Fibroblast of skin of right quadriceps (primary cell): ENCODE measurements at regions not wholly inside any gene's neighbourhood (a gene's known extent, or its start where the extent isn't known, plus 50 kb on each side); places are given as distances from the start of the nearest gene placed in this dataset.
"Not testable (repeated sequence)": the region's sequence is repeated elsewhere in the genome, so short reads cannot be mapped to it uniquely, and the experiment has no call there.

Source experiments
- DNase-seq: peaks from one replicate; pipeline ENCODE4 v3.0.0-alpha.2; 2013

DNA sequence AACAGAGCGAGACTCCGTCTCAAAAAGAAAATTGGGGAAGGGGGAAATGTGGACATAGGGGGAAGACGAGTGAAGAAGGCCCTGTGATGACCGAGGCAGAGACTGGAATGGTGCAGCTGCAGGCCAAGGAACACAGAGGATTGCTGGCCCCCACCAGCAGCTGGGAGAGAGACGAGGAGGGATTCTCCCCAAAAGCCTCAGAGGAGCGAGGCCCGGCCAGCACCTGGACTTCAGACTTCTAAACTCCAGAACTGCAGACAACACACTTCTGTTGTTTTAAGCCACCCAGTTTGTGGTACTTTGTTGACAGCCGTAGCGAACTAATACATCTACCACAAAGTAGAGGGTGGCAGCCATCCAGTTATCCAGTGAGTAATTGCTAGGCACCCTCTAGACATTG, 124.6 kb downstream of the ATPSCKMT start:
- no peak for DNase-seq

DNA sequence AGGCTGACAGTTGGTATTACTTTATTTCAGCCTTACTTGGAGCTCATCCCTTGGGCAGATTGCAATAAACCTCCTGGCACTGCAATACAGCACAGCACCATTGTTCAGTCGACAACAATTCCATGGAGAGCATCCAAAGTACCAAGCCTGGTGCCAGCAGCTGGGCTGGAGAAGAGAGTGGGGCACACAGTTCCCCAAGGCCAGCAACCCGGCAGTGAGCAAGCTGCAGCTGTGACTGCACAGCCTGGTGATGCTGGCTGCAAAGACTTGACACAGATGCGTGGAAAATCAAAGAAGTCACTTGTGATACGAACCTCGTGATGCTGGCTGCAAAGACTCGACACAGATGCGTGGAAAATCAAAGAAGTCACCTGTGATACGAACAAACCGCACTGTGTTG, 125.4 kb downstream of the ATPSCKMT start:
- DNase-seq, result no peak

DNA sequence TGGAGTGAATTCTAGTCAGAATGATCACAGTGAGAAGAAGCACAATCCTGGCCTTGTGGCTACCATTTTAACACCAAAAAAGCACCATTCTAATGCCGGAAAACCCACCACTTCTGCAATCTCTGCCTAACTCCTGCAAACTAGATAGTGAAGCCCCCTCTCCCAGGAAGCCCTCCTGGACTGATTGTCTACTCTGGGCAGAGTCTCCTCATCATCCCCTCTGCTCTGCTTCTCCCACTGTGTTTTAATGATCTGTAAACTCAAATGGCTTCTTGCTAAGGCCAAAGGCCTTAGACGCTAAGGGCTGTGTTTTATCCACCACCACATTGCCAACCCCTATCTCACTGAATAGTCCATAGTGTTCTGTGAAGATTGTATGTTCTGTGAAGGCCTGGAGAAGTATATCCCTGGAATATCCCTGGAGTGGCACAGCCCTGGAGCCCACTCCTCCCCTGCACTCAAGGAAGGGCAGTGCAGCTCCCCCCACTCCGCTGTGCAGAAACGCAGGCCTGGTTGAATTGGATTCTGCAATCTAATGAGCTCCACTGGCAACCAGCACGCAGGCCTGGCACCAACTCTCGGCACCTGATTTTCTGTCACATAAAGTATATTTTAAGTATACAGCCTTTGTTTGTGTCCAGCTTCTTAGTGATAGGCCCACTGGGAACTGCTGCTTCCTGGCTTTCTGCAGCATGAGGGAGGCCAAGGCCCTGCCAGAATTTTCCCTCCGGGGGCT, 126.3 kb downstream of the ATPSCKMT start:
- DNase-seq, result no peak

DNA sequence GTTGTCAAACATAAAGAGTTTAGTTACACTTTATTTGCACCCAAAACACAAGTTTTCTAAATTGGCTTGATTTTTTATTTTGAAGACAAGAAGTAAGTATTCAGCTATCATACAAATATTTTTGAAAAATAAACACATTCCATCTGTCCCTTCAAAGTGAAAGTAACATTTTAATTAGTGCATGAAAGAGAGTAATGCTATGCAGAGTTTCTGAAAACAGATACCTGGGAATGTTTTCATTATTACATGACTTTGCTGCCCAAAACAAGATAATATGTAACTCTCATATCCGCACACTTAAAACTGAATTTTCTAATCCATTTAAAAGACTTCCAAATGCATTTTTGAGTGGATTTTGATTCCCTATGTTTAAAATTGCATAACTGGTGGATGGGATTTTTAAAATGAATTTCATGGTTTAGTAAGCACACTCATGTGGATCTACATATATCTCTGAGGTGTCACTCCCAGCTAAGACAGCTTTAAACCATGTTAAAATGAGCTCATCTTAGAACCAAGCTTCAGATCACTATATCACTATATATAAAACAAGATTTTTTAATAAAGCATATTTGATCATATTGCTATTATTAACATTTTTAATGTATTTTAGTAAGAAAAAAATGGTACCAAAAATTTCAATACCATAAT, 127.5 kb downstream of the ATPSCKMT start:
- DNase-seq, result no peak

DNA sequence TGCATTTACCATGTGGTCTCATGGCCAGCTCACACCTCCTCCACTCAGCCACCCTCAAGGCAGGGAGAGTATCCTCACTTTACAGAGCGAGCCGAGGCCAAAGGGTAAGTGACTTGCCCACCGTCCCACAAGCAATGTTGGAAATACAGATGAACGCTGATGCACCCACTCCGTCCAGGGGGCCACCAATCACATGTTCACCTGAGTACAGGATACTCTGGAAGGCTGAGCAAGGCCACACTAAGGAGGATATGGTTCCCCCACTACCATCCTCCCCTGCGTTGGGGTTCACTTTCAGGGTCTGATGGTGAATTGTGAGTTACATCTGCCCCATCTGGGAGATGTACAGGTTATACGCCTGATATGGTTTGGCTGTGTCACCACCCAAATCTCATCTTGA, 128.8 kb downstream of the ATPSCKMT start:
- no peak for DNase-seq

DNA sequence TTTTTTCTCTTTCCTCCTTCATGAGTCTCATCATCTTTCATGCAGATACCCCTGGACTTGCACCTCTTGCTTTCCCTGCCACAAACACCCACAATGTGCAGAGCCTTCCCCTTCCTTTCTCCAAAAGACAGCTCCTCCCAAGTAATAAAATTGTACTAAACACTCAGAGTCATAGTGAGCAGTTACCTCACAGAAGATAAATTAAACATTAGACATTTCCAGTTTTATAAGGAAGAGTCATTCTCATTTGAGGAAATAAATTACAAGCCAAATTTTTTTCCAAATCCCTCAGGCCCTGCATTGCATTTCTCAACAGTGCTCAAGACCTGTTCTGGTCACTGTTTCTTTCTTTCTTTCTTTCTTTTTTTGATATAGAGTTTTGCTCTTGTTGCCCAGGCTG, 131.5 kb downstream of the ATPSCKMT start:
- DNase-seq, result no peak

DNA sequence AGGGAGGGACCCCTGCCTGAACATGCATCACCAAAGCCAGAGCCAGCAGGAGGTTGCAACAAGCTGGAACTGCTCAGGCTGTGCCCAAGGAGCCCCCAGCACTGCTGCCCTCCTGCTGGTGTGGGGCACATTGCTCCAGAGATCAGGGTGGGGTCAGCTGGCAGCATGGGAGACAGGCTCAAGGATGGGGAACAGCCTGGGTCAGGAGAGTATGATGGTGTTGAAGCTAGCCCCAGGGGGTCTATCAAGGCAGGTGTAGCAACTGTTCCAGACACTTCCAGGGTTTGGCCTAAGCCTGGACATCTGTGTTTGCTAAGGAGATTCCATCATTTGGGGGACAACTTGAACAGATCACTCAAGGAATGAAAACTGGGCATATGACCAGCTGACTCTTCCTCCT, 133.1 kb downstream of the ATPSCKMT start:
- DNase-seq, result no peak

DNA sequence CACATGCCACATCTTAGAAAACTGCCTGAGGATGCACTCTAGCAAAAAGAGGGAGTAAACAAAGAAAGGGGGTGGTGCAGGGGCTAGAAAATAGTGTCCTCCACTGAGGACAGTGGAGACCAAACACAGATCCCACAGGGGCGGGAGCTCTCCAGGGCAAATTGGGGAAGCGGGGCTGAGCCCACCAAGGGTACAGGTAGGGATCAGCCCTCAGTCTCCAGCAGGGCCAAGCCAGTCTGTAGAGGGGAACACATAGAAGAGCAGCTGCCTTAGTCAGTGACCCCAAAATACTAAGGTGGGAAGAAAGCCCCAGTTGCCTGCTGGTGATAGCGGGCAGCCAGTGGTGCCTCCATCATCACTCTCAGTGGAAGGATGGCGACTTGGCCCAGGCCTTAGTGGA, 134.0 kb downstream of the ATPSCKMT start:
- DNase-seq, result no peak

DNA sequence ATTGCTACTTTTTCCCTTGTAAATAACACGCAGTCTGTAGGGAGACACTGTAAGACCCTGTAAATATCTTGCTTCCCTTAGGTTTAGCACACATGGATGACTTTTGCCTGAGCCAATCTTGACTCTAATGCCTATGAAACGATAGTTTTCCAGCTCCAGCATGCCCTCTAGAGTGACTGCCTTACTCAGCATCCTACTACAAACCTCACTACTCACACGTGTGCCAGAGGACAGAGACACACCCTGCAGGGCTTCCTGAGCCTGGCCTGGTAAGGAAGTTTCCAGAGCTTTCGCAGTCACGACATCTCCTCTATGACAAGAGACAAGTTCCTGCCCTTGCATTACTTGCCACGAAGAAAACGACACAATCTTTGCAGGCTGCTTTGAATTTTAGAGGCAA, 138.1 kb downstream of the ATPSCKMT start:
- peak; percentile 68 for DNase-seq

DNA sequence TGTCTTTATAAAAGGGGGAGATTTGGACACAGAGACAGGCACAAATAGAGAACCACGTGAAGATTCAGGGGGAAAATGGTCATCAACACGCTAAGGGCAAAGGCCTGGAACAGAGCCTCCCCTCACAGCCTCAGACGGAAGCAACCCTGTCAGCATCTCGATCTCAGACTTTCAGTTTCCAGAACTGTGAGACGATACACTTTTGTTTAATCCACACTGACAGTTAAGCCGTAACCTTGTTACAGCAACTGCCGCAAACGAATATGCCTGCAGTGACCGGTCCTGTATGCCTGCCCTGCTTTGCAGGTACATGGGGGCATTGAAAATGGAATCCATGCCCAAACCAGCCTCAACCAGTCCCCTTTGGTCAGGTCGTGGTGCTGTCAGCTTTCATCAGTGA, 139.5 kb downstream of the ATPSCKMT start:
- DNase-seq, result no peak

DNA sequence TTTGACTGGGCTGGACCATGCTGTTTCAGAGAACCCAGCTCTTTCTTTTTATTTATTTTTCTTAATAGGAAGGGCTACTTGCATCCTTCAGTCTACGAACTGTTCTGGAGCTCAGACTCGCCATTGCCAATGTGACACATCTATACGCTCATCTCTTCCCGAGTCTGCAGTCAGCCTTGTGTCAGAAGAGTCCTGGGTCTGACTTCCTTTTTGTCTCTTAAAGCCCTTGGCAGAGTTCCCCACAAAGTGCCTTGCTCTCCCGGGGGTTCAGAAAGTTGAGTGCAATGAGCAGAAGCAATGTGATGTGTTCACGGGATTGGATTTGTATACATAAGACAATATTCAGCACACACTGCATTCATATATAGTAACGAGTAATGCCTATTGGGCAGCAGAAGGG, 140.4 kb downstream of the ATPSCKMT start:
- DNase-seq, result peak; percentile 3

DNA sequence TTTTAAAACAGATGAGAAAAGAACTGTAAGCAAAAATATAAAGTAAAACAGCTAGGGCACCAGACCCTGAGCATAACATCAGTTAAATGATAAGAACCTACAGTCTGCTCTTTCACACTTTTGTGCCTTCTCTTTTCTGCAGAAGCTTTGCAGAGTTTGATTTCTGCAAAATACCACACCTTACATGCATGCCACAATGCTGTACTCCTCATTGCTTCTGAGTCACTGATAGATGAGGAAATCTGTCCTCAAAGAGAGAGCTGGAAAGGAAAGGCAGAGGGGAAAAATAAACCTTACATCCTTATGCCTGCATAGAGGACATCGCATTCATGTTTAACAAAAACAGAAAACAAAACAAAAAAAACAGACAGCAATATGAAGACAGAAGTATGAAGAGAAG, 142.9 kb downstream of the ATPSCKMT start:
- peak; percentile 10 for DNase-seq

DNA sequence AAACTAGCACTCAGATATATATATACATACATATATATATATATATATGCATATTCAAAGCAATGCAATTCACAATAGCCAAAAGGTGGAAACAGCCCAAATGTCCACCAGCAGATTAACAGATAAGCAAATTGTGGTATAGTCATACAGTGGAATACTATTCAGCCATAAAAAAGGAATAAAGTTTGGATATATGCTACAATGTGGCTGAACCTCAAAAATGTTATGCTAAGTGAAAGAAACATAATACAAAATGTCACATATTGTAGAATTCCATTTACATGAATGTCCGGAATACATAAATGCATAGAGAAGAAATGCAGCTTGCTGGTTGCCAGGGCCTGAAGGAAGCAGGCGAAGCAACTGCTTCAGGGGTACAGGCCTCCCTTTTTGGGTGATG, 143.4 kb downstream of the ATPSCKMT start:
- DNase-seq, result no peak

DNA sequence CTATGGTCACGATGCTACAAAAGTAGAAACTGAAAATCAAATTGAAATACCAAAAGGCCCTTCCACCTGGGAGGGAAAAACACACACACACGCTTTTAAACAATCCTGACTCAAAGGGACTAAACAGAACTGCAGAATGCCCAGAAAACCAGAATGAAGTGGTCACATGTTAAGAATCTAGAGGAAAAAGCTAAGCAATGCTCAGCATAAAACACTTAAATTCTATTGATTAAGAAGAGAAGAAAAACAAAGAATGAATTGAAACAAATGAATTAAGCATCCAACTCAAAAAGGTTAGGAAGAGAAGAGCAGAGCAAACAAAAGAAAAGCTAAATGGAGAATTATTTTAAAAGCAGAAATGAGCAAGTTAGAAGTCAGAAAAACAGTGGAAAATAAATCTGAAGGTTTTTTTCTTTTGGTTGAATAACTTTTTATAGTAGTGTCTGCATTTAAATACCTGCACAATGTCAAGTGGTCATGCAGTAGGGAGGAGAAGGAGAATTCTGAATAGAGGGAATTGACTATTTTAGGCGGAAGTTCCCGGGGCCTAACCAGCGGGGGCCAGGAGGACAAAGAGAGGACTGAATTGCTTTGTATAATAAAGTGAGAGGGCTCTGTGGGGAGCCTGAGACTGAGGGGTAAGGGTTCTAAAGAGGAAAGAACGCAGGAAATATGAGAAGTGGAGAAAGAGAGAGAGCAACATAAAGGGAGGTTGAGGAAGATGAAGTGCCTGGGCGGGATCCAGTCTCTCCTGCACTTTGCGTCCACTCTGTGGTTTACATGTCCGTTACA, 146.8 kb downstream of the ATPSCKMT start:
- DNase-seq, result no peak

DNA sequence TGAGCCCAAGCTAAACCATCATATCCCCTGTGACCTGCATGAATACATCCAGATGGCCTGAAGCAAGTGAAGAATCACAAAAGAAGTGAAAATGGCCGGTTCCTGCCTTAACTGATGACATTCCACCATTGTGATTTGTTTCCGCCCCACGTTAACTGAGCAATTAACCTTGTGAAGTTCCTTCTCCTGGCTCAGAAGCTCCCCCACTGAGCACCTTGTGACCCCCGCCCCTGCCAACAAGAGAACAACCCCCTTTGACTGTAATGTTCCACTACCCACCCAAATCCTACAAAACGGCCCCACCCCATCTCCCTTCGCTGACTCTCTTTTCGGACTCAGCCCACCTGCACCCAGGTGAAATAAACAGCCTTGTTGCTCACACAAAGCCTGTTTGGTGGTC, 147.5 kb downstream of the ATPSCKMT start:
- not testable (repeated sequence) for DNase-seq

DNA sequence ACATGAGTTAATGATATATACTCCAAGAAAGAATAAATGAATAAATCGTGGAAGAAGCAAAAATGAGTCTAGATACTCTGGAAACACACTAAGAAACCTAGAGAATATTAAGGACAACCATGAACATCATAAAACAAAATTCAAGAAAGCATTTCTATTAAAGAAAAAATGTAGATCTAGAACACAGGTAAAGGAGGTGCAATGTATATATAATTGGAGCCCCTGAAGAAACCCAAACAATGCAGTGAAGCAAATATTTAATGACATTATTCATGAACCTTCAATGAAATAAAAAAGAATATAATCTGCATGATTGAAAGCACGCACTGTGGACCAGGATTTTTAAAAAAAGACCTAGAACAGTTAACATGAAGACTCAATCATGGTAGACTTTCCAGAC, 150.1 kb downstream of the ATPSCKMT start:
- no peak for DNase-seq

DNA sequence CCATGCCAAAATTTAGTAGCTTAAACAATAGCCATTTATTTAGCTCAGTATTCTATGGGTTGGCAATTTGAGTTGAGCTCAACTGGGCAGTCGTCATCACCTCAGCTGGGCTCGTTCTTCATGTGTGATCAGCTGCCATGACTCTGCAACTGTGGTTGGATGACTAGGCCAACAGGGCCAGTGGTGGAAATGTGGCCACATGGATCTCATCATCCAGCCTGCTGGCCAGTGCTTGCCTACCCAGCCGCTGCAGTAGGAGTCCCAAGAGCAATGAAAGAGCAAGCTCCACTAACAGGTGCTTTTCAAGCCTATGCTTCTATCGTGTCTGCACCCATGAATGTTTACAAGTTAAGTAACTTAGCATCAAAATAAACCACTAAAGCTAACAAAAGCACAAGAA, 158.0 kb downstream of the ATPSCKMT start:
- no peak for DNase-seq

DNA sequence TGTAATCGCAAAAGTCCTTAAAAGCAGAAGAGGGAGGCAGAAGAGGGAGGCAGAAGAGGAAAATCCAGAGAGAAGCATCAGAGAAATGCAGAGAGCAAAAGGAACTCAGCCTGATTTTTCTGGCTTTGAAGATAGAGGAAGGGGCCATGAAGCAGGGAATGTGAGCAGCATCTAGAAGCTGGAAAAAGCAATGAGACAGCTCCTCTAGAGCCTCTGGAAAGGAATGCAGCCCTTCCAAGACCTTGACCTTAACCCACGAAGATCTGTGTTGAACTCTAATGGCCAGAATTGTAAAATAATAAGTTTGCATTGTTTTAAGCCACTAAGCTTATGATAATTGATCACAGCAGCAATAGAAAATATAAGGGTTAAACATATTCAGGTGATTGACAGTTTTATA, 159.6 kb downstream of the ATPSCKMT start:
- no peak for DNase-seq

DNA sequence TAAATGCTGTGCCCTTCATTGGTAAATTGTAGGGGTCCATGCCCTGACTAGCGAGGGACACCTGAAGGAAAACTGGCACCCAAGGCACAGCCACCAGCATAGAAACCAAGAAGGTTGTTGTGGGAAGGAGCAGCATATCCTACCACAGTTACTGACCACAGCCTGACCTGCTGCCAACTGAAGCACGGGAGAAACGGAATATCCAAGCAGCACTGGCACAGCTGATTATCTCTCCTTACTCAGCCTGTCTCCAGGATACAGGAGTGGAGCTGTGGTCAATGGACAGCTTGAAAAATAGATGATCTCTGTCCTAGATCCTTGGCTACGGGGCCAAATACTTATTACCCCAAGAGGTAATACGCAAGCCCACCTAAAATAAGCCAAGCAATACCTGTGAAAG, 164.5 kb downstream of the ATPSCKMT start:
- no peak for DNase-seq

DNA sequence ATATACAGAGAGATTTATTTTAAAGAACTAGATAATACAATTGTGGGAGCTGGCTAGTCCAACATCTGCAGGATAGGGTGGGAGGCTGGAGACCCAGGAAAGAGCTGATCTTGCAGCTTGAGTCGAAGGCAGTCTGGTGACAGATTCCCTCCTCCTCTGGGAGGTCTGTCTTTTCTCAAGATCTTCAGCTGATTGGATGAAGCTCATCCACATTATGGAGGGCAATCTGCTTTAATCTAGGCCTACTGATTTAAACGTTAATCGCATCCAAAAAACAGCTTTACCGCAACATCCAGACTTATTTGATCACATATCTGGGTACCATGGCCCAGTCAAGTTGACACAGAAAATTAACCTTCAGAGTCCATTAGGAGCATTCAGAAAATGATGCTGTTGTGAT, 168.1 kb downstream of the ATPSCKMT start:
- no peak for DNase-seq

DNA sequence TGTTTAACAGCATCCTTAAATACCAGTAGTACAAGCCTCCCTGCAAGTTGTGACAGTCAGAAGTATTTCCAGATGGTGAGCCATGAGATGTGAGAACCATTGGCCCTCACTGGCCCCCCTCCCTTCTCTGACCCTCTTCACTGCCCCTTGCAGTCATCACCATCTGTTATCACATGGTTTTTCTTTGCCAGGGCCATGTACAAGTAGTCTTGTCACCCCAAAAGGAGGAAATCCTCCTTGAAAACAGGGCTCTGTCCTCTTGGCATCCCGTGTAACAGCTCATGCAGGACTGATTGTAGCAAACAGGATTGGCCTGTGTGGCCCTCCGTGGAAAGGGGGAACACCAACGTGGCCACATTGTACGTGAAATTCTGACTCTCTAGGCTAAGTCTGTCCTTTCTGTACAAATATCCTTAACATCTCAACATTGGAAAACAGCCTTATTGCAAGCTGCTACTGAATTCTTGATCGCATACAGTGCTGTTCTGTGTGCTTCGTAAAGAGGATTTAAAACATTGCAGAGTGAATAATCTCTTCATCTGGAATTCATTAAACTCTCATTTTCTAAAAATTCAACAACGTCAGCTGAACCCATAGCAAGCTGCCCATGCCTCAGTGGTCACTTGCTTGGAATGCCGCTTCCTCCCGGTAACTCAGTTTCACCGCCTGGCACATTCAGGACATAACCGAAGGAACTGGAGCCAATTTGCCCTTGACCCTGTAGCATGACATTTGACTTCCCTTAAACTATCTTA, 171.7 kb downstream of the ATPSCKMT start:
- DNase-seq, result peak; percentile 91

DNA sequence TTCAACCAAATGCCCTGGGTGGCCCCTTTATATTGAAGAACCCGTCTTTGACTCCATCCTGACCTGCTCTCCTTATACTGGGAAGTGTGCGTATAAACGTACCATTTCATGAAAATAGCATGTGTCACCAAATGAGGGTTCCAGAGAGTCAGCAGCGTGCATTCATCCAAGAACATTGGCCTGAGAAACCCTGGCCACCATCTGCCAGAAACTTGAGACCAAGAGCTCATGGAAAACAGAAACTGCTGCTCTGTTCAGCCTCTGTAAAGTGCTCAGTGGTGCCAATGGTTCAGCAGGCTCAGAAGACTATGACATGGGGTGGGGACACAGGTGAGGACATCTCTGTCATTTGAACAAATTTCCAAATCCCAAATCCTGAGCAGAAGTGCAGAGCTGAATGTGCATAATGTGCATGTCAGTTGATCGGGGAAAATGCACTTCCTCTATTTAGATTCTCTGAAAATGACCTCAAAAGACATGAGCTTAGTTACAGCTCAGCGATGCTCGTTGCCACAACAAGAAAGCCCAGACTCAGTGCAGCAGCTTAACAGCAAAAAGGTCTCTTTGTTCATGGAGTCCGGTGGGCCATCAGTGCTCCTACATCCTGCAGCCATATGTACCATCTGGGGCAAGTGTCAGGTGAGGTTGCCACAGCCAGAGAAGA, 176.1 kb downstream of the ATPSCKMT start:
- no peak for DNase-seq
